Fibroblast of mammary gland (primary cell): ENCODE measurements at regions not wholly inside any gene's neighbourhood (a gene's known extent, or its start where the extent isn't known, plus 50 kb on each side); places are given as distances from the start of the nearest gene placed in this dataset.

Experiments used
- DNase-seq: peaks from one replicate; pipeline ENCODE4 v3.0.0-alpha.2; 2010; ENCODE audit warnings: low read depth
- H3K4me3 ChIP-seq: 2 replicates; pipeline ENCODE4 v1.5.1; 2011; ENCODE audit warnings: low read depth, mild to moderate bottlenecking, low read length, moderate library complexity; ENCODE audit not compliant: control insufficient read depth
- CTCF ChIP-seq: conservative IDR thresholded peaks from 2 replicates; pipeline ENCODE4 v1.5.1; 2011; ENCODE audit warnings: low read depth, low read length, inconsistent platforms; ENCODE audit not compliant: control insufficient read depth, insufficient read depth

- no peak overlapping the region for H3K4me3 ChIP-seq
- no peak for DNase-seq
- TF ChIP-seq CTCF: no peak
Observed at GRCh38 chr12:75936515-75937440, 94.8 kb downstream of the PHLDA1 start.

- no peak for TF ChIP-seq CTCF
- H3K4me3 ChIP-seq: no peak overlapping the region
- no peak for DNase-seq
Observed at GRCh38 chr12:75935539-75936242, 95.9 kb downstream of the PHLDA1 start.

- no peak overlapping the region for H3K4me3 ChIP-seq
- peak; percentile 93 for DNase-seq
- no peak for TF ChIP-seq CTCF
Observed at GRCh38 chr12:75933101-75933500, 98.5 kb downstream of the PHLDA1 start.

- no peak for TF ChIP-seq CTCF
- H3K4me3 ChIP-seq: no peak overlapping the region
- DNase-seq: no peak
Observed at GRCh38 chr12:75932241-75932640, 99.3 kb downstream of the PHLDA1 start.

GRCh38 chr12:75923964-75924666, 107.5 kb downstream of the PHLDA1 start:
- no peak for TF ChIP-seq CTCF
- DNase-seq: peak; percentile 61

GRCh38 chr12:75922944-75923642, 108.5 kb downstream of the PHLDA1 start:
- TF ChIP-seq CTCF: no peak
- no peak overlapping the region for H3K4me3 ChIP-seq
- no peak for DNase-seq

More at GRCh38 chr12:75923964-75924666, 107.5 kb downstream of the PHLDA1 start:
- no peak overlapping the region for H3K4me3 ChIP-seq
